ENCODE measurements at regions not wholly inside any gene's neighbourhood (a gene's known extent, or its start where the extent isn't known, plus 50 kb on each side); places are given as distances from the start of the nearest gene placed in this dataset.

DNA sequence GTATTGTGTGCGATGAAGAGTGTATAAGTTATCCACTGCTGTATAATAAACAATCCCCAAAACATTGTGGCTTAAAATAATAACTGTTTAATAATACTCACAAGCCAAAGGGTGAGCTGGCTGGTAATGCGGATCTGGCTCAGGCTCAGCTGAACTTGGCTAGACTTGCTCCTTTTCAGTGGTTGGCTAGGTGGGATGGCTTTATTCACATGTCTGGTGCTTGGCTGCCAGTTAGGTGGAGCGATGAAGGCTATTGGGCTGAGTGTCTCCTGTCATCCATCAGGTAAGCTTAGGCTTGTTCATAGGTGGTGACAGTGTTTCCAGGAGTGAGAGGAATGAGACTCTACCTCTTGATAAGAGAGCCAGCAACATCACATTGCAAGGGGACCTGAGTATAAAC lies 135.0 kb upstream of the ASCC3 start:
- TF ChIP-seq U2AF2 (IDR thresholded peaks at IDR 0.05; ENCODE audit: low read depth, low read length) = no peak
- TF ChIP-seq, protein P1, sequence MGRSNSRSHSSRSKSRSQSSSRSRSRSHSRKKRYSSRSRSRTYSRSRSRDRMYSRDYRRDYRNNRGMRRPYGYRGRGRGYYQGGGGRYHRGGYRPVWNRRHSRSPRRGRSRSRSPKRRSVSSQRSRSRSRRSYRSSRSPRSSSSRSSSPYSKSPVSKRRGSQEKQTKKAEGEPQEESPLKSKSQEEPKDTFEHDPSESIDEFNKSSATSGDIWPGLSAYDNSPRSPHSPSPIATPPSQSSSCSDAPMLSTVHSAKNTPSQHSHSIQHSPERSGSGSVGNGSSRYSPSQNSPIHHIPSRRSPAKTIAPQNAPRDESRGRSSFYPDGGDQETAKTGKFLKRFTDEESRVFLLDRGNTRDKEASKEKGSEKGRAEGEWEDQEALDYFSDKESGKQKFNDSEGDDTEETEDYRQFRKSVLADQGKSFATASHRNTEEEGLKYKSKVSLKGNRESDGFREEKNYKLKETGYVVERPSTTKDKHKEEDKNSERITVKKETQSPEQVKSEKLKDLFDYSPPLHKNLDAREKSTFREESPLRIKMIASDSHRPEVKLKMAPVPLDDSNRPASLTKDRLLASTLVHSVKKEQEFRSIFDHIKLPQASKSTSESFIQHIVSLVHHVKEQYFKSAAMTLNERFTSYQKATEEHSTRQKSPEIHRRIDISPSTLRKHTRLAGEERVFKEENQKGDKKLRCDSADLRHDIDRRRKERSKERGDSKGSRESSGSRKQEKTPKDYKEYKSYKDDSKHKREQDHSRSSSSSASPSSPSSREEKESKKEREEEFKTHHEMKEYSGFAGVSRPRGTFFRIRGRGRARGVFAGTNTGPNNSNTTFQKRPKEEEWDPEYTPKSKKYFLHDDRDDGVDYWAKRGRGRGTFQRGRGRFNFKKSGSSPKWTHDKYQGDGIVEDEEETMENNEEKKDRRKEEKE (IDR thresholded peaks at IDR 0.05) = no peak
- no peak for TF ChIP-seq REXO4 (CRISPR knock-in tag; IDR thresholded peaks at IDR 0.05; ENCODE audit: borderline replicate concordance)
